ENCODE measurements at regions not wholly inside any gene's neighbourhood (a gene's known extent, or its start where the extent isn't known, plus 50 kb on each side); places are given as distances from the start of the nearest gene placed in this dataset.

DNA sequence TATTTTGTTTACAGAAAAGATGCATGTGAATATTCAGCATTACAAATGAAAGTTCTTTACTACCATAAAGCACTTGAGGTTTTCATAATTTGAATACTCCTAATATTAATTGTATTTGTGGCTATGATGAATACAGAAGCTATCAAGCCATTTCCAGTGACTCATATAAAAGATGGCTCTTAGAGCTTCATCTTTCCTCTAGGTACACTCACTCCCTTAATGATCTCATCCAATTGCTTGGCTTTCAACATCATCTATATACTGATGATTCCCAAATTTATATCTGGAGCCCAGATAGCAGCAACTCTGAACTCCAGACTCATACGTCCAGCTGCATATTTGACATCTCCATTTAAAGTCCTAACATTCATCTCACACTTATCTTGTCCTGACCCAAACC is 183.4 kb upstream of the FAM241A start:
- TF ChIP-seq L3MBTL2 (conservative IDR thresholded peaks at IDR 0.05) (no peak), HDGF (IDR thresholded peaks at IDR 0.05; ENCODE audit: borderline replicate concordance) (no peak), ARNT (IDR thresholded peaks at IDR 0.05) (no peak), CTBP1 (IDR thresholded peaks at IDR 0.05; ENCODE audit: borderline replicate concordance) (no peak), SP1 (IDR thresholded peaks at IDR 0.05) (no peak)
- DNase-seq (ENCODE audit: extremely low spot score): no peak
- ChIA-PET POLR2A (no interaction called here), CTCF (no interaction called here)

DNA sequence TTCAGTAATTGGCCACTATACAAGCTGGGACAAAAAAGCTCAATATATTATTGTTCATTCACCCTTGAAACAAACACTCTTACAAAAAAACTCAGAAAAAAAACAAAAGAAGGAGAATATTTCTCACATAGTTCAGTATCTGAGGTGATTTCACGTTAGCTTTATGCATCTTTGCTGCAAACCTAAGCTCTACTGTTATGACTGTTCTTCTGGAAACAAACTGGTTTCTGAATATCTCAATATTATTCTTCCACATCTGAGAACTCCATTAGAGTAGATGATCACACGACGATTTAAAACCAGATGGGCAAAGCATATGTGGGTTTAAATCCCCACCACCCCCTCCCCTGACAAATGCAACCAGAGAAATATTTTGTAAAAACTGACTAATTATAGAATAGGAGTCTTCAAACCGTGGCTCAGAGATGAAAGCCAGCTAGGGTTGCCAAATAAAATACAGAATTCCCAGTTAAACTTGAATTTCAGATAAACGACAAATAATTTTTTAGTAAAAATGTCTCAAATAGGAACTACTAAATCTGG is 182.0 kb upstream of the FAM241A start:
- CTCF ChIA-PET: no interaction called here
- POLR2A ChIA-PET: no interaction called here
- TF ChIP-seq FOXA1 (IDR thresholded peaks at IDR 0.05): no peak
- no peak for TF ChIP-seq TARDBP (IDR thresholded peaks at IDR 0.05)
- no peak for TF ChIP-seq BHLHE40 (IDR thresholded peaks at IDR 0.05; ENCODE audit: borderline replicate concordance)
- TF ChIP-seq SP1 (IDR thresholded peaks at IDR 0.05): no peak
- no peak for TF ChIP-seq SUZ12 (IDR thresholded peaks at IDR 0.05)
- TF ChIP-seq ELF4 (IDR thresholded peaks at IDR 0.05): no peak
- TF ChIP-seq NFRKB (IDR thresholded peaks at IDR 0.05): no peak
- TF ChIP-seq, protein P1, sequence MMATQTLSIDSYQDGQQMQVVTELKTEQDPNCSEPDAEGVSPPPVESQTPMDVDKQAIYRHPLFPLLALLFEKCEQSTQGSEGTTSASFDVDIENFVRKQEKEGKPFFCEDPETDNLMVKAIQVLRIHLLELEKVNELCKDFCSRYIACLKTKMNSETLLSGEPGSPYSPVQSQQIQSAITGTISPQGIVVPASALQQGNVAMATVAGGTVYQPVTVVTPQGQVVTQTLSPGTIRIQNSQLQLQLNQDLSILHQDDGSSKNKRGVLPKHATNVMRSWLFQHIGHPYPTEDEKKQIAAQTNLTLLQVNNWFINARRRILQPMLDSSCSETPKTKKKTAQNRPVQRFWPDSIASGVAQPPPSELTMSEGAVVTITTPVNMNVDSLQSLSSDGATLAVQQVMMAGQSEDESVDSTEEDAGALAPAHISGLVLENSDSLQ (IDR thresholded peaks at IDR 0.05): no peak
- no peak for TF ChIP-seq L3MBTL2 (conservative IDR thresholded peaks at IDR 0.05)
- no peak for TF ChIP-seq ZNF384 (IDR thresholded peaks at IDR 0.05)
- TF ChIP-seq ARNT (IDR thresholded peaks at IDR 0.05): no peak
- no peak for TF ChIP-seq LEF1 (IDR thresholded peaks at IDR 0.05; ENCODE audit: borderline replicate concordance)
- TF ChIP-seq CTBP1 (IDR thresholded peaks at IDR 0.05; ENCODE audit: borderline replicate concordance): no peak
- no peak for DNase-seq (ENCODE audit: extremely low spot score)

DNA sequence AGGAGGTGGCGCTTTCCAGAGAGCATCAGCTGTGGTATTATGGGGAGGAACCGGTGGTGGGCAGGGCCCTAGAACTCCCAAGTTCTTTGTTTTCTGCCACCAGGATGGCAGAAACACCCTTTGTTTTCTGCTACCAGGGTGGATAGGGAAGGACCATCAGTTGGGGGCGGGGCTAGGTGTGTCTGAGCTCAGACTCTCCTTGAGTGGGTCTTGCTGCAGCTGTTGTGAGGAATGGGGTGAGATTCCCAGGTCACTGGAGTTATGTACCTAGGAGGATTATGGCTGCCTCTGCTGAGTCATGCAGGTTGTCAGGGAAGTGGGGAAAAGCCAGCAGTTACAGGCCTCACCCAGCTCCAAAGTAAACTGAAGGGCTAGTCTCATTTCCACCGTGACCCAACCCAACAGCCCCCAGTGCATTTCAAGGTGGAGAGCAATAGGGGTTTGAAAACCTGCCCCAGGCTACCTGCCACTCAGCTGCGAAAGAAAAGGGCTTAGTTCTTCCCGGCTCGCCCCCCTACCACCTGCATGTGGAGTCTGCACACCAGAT is 167.8 kb upstream of the FAM241A start:
- no peak for DNase-seq (ENCODE audit: extremely low spot score)
- TF ChIP-seq ZNF384 (IDR thresholded peaks at IDR 0.05): no peak
- no peak for TF ChIP-seq FOXM1 (IDR thresholded peaks at IDR 0.05; ENCODE audit: borderline replicate concordance)
- no peak for TF ChIP-seq FOXA1 (IDR thresholded peaks at IDR 0.05)
- TF ChIP-seq TARDBP (IDR thresholded peaks at IDR 0.05): no peak
- TF ChIP-seq ELF4 (IDR thresholded peaks at IDR 0.05): no peak
- TF ChIP-seq BHLHE40 (IDR thresholded peaks at IDR 0.05; ENCODE audit: borderline replicate concordance): no peak
- no peak for TF ChIP-seq NFRKB (IDR thresholded peaks at IDR 0.05)
- ChIA-PET POLR2A (no interaction called here), CTCF (interaction anchor here (0.6 kb wide), 1 partner anchor 99 kb away, joined by 3 read pairs; no protein-coding TSS in a partner anchor)

DNA sequence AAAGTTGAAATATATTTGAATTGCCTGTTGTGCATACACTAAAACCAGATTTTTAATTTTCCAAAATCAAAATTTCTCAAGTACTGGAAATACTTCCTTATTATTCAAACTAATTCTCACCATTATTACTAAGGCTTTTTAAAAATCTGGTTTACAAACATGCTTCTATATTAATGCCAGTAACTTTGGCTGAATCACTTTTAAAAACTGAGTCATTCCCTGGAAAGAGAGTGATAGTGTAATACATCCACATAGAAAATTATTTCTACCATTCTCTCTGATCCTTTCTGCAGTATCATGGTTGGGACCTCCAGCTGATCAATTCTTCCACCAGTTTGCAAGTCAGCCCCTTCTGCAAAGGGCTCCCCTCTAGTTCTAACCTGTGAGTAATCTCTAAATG is 165.3 kb upstream of the FAM241A start:
- TF ChIP-seq BHLHE40 (IDR thresholded peaks at IDR 0.05; ENCODE audit: borderline replicate concordance): no peak
- no peak for TF ChIP-seq L3MBTL2 (conservative IDR thresholded peaks at IDR 0.05)
- TF ChIP-seq ELF4 (IDR thresholded peaks at IDR 0.05): no peak
- no peak for TF ChIP-seq SP1 (IDR thresholded peaks at IDR 0.05)
- no peak for TF ChIP-seq LEF1 (IDR thresholded peaks at IDR 0.05; ENCODE audit: borderline replicate concordance)
- TF ChIP-seq HDGF (IDR thresholded peaks at IDR 0.05; ENCODE audit: borderline replicate concordance): no peak
- no peak for TF ChIP-seq NFRKB (IDR thresholded peaks at IDR 0.05)
- TF ChIP-seq TARDBP (IDR thresholded peaks at IDR 0.05): no peak
- no peak for TF ChIP-seq ARNT (IDR thresholded peaks at IDR 0.05)
- TF ChIP-seq, protein P1 (IDR thresholded peaks at IDR 0.05): no peak
- TF ChIP-seq ZNF384 (IDR thresholded peaks at IDR 0.05): no peak
- TF ChIP-seq FOXK2 (IDR thresholded peaks at IDR 0.05): no peak
- no peak for TF ChIP-seq CTBP1 (IDR thresholded peaks at IDR 0.05; ENCODE audit: borderline replicate concordance)
- no peak for TF ChIP-seq FOXA1 (IDR thresholded peaks at IDR 0.05)
- no peak for TF ChIP-seq SUZ12 (IDR thresholded peaks at IDR 0.05)
- no peak for TF ChIP-seq FOXM1 (IDR thresholded peaks at IDR 0.05; ENCODE audit: borderline replicate concordance)
- no peak for DNase-seq (ENCODE audit: extremely low spot score)
- ChIA-PET POLR2A (no interaction called here), CTCF (no interaction called here)

DNA sequence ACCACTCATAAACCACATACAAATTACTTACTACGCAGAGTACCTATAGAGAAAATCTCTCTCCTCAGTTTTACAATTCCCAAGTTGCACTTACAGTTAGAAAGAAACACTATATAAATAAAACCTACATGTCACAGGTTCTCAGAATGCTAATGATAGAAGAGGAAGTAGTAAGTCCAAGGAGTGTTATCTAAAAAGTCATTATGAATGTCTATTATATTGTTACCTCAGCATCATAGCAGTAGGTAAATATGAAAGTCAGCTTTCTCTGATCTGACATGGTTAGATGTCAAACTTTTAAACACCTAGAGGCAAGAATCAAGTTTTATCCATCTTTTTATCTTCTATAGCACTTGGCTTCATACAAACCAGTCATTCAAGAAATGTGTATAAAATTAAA is 163.2 kb upstream of the FAM241A start:
- no peak for DNase-seq (ENCODE audit: extremely low spot score)
- POLR2A ChIA-PET: no interaction called here
- CTCF ChIA-PET: no interaction called here
- TF ChIP-seq ELF4 (IDR thresholded peaks at IDR 0.05) (no peak), FOXM1 (IDR thresholded peaks at IDR 0.05; ENCODE audit: borderline replicate concordance) (no peak), SP1 (IDR thresholded peaks at IDR 0.05) (no peak), HDGF (IDR thresholded peaks at IDR 0.05; ENCODE audit: borderline replicate concordance) (no peak), CTBP1 (IDR thresholded peaks at IDR 0.05; ENCODE audit: borderline replicate concordance) (no peak), NFRKB (IDR thresholded peaks at IDR 0.05) (no peak), FOXK2 (IDR thresholded peaks at IDR 0.05) (no peak), ZNF384 (IDR thresholded peaks at IDR 0.05) (no peak), L3MBTL2 (conservative IDR thresholded peaks at IDR 0.05) (no peak), TARDBP (IDR thresholded peaks at IDR 0.05) (no peak), BHLHE40 (IDR thresholded peaks at IDR 0.05; ENCODE audit: borderline replicate concordance) (no peak), SUZ12 (IDR thresholded peaks at IDR 0.05) (no peak), LEF1 (IDR thresholded peaks at IDR 0.05; ENCODE audit: borderline replicate concordance) (no peak), FOXA1 (IDR thresholded peaks at IDR 0.05) (no peak), ARNT (IDR thresholded peaks at IDR 0.05) (no peak)
- TF ChIP-seq, protein P1 (IDR thresholded peaks at IDR 0.05): no peak

DNA sequence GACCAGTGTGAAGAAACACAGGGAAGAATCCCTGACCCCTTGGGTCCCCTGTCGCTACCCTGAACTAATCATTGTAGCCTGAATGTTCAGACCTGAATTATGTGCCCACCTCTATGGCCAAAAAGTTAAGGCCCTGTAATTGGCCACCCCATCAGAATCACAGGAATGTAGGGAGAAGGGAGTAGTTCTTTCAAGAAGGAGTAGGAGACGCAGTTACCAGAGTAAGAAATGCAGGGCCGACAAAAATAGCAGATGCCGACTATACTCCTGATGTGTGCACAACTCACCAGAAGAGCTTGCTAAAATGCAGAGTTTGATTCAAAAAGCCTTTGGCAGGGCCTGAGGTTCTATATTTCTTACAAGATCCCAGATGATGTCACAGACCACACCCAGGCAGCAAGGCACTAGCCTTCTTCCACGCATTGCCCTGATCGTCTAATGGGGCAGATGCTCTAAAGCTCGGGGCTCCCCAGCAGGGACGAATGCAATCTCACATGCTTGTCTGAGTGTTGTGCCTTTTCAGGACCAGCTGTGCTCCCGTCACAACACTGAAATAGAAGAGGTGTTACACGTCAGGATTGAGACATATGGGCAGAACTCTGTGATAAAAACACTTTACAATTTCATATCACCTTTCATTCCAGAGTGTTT is 161.0 kb upstream of the FAM241A start:
- POLR2A ChIA-PET: no interaction called here
- DNase-seq (ENCODE audit: extremely low spot score): no peak
- TF ChIP-seq BHLHE40 (IDR thresholded peaks at IDR 0.05; ENCODE audit: borderline replicate concordance): no peak
- TF ChIP-seq SUZ12 (IDR thresholded peaks at IDR 0.05): no peak
- TF ChIP-seq CTBP1 (IDR thresholded peaks at IDR 0.05; ENCODE audit: borderline replicate concordance): no peak
- no peak for TF ChIP-seq ELF4 (IDR thresholded peaks at IDR 0.05)
- TF ChIP-seq, protein P1 (IDR thresholded peaks at IDR 0.05): no peak
- no peak for TF ChIP-seq ZNF384 (IDR thresholded peaks at IDR 0.05)
- CTCF ChIA-PET: interaction anchor here (0.9 kb wide), 1 partner anchor 38 kb away, joined by 5 read pairs; no protein-coding TSS in a partner anchor

All from HEK293T (cell line).